H1 (cell line): ENCODE measurements at regions not wholly inside any gene's neighbourhood (a gene's known extent, or its start where the extent isn't known, plus 50 kb on each side); places are given as distances from the start of the nearest gene placed in this dataset.
A peak's percentile ranks its signal among the peaks of the same experiment; 100 is the strongest.

Experiments
- CTCF ChIA-PET: fragments of 300-600 bp; sonication (Branson Sonifier 250); formaldehyde crosslinking; loops from one replicate; lab custom pipeline; 2021; ENCODE audit not compliant: partially characterized antibody; lab: Charles Lee
- POLR2A ChIA-PET: fragments of 300-600 bp; sonication (Branson Sonifier 250); formaldehyde crosslinking; loops from one replicate; lab custom pipeline; 2021; ENCODE audit warnings: inconsistent platforms; ENCODE audit not compliant: partially characterized antibody; lab: Charles Lee
- DNase-seq, 2 experiments: peaks; one replicate each; pipeline versions ENCODE4 v3.0.0 to v3.0.0-alpha.2; 2010 to 2022; ENCODE audit warnings: low spot score in 2 of 2, low read depth in 1 of 2, mixed read lengths in 1 of 2
- FAIRE-seq: peaks from 2 replicates; lab custom pipeline; 2011; peaks lifted over from hg19 to GRCh38; lab: Jason Lieb, UNC
- H2AFZ ChIP-seq: 2 replicates; pipeline ENCODE4 v1.8.1; 2012; ENCODE audit warnings: low read length, inconsistent platforms
- H2AK5ac ChIP-seq: 2 replicates; pipeline ENCODE4 v1.6.1; 2013; ENCODE audit warnings: low read depth, low read length
- H2BK120ac ChIP-seq: replicated peaks from 2 replicates; pipeline ENCODE3; 2013; ENCODE audit warnings: low read depth, low read length, inconsistent platforms
- H2BK12ac ChIP-seq: 2 replicates; pipeline ENCODE4 v1.6.1; 2013; ENCODE audit warnings: low read depth, low read length
- H2BK15ac ChIP-seq: 2 replicates; pipeline ENCODE4 v1.6.1; 2013; ENCODE audit warnings: low read length
- H2BK20ac ChIP-seq: 2 replicates; pipeline ENCODE4 v1.6.1; 2013; ENCODE audit warnings: low read length
- H2BK5ac ChIP-seq: 2 replicates; pipeline ENCODE4 v1.6.1; 2013; ENCODE audit warnings: low read depth, low read length
- H3K14ac ChIP-seq: 2 replicates; pipeline ENCODE4 v1.6.1; 2013; ENCODE audit warnings: inconsistent platforms; ENCODE audit not compliant: insufficient read length
- H3K18ac ChIP-seq: 2 replicates; pipeline ENCODE4 v1.6.1; 2013; ENCODE audit warnings: low read length; ENCODE audit errors: extremely low read depth
- H3K23ac ChIP-seq: 2 replicates; pipeline ENCODE4 v1.6.1; 2013; ENCODE audit warnings: inconsistent platforms; ENCODE audit not compliant: insufficient read length
- H3K23me2 ChIP-seq: 2 replicates; pipeline ENCODE4 v1.6.1; 2013; ENCODE audit warnings: low read depth, low read length
- H3K27ac ChIP-seq: 2 replicates; pipeline ENCODE4 v1.6.1; 2011; ENCODE audit warnings: low read depth, low read length, inconsistent platforms
- H3K27me3 ChIP-seq, 4 experiments: replicated peaks in 1 of 4; 1 replicate in 1 of 4; 2 replicates in 3 of 4; pipeline versions ENCODE4 v1.6.1 to v1.8.1; 2011 to 2013; ENCODE audit warnings: low read length in 3 of 4, mild to moderate bottlenecking in 3 of 4, inconsistent platforms in 2 of 4, mixed read lengths in 2 of 4, moderate library complexity in 1 of 4; ENCODE audit not compliant: control insufficient read depth in 3 of 4, insufficient read depth in 3 of 4; ENCODE audit errors: extremely low read depth in 1 of 4
- H3K36me3 ChIP-seq, 4 experiments: 2 replicates each; pipeline versions ENCODE4 v1.6.1 to v1.8.1; 2011 to 2013; ENCODE audit warnings: mild to moderate bottlenecking in 4 of 4, low read length in 3 of 4, moderate library complexity in 2 of 4, control low read depth in 1 of 4, inconsistent platforms in 1 of 4; ENCODE audit not compliant: insufficient read depth in 4 of 4, control insufficient read depth in 2 of 4
- H3K4ac ChIP-seq: replicated peaks from 2 replicates; pipeline ENCODE3; 2013; ENCODE audit warnings: low read length, low read depth, mixed read lengths, inconsistent platforms; ENCODE audit not compliant: insufficient read length
- H3K4me1 ChIP-seq, 4 experiments: replicated peaks in 1 of 4; 1 replicate in 1 of 4; 2 replicates in 3 of 4; pipeline versions ENCODE4 v1.6.1 to v1.8.1; 2011 to 2013; ENCODE audit warnings: low read length in 3 of 4, inconsistent platforms in 2 of 4, mixed read lengths in 1 of 4; ENCODE audit not compliant: insufficient read depth in 4 of 4, control insufficient read depth in 3 of 4
- H3K4me2 ChIP-seq, 2 experiments: 2 replicates each; pipeline versions ENCODE4 v1.6.1 to v1.8.1; 2011 to 2013; ENCODE audit warnings: low read depth in 2 of 2, low read length in 2 of 2, control low read depth in 1 of 2, inconsistent platforms in 1 of 2, mild to moderate bottlenecking in 1 of 2; ENCODE audit not compliant: insufficient read depth in 1 of 2
- H3K4me3 ChIP-seq, 4 experiments: fragments of 200-600, 300-600 bp in 1 of 4; sonication (generic), shearing (Covaris generic), sonication (Bioruptor Twin) in 1 of 4; 2 replicates each; pipeline versions ENCODE4 v1.5.1 to v1.8.1; 2011 to 2016; ENCODE audit warnings: low read length in 4 of 4, low read depth in 3 of 4, control low read depth in 2 of 4, inconsistent platforms in 2 of 4, mild to moderate bottlenecking in 2 of 4, mixed read lengths in 1 of 4, moderate library complexity in 1 of 4; ENCODE audit not compliant: insufficient read depth in 2 of 4; ENCODE audit errors: extremely low read depth in 1 of 4
- H3K56ac ChIP-seq: replicated peaks from 2 replicates; pipeline ENCODE3; 2013; ENCODE audit warnings: low read depth, mild to moderate bottlenecking, mixed read lengths, low read length, inconsistent platforms; ENCODE audit not compliant: insufficient read length
- H3K79me1 ChIP-seq: 2 replicates; pipeline ENCODE4 v1.6.1; 2013; ENCODE audit warnings: low read depth, low read length, control low read depth
- H3K79me2 ChIP-seq, 2 experiments: 2 replicates each; pipeline versions ENCODE4 v1.6.1 to v1.8.1; 2012 to 2013; ENCODE audit warnings: low read length in 2 of 2, mild to moderate bottlenecking in 2 of 2, inconsistent platforms in 1 of 2; ENCODE audit not compliant: insufficient read depth in 2 of 2, control insufficient read depth in 1 of 2
- H3K9ac ChIP-seq, 4 experiments: replicated peaks in 1 of 4; 1 replicate in 1 of 4; 2 replicates in 3 of 4; pipeline versions ENCODE4 v1.6.1 to v1.8.1; 2011 to 2013; ENCODE audit warnings: low read depth in 3 of 4, low read length in 3 of 4, control low read depth in 2 of 4, mild to moderate bottlenecking in 2 of 4, moderate library complexity in 2 of 4, inconsistent platforms in 1 of 4; ENCODE audit errors: extremely low read depth in 1 of 4
- H3K9me3 ChIP-seq, 2 experiments: 2 replicates each; pipeline versions ENCODE4 v1.6.1 to v1.8.1; 2012 to 2013; ENCODE audit warnings: mild to moderate bottlenecking in 2 of 2, moderate library complexity in 2 of 2, control low read depth in 1 of 2, inconsistent platforms in 1 of 2, low read depth in 1 of 2, low read length in 1 of 2, mixed read lengths in 1 of 2; ENCODE audit not compliant: insufficient read depth in 2 of 2
- H4K20me1 ChIP-seq, 2 experiments: replicated peaks in 1 of 2; 2 replicates each; pipeline versions ENCODE3 to v1.8.1; 2011 to 2013; ENCODE audit warnings: inconsistent platforms in 2 of 2, low read length in 2 of 2, mild to moderate bottlenecking in 1 of 2; ENCODE audit not compliant: insufficient read depth in 2 of 2, control insufficient read depth in 1 of 2
- H4K5ac ChIP-seq: 2 replicates; pipeline ENCODE4 v1.6.1; 2013; ENCODE audit warnings: low read length, low read depth, mixed read lengths, inconsistent platforms; ENCODE audit not compliant: insufficient read length
- H4K8ac ChIP-seq: 2 replicates; pipeline ENCODE4 v1.8.0; 2013; ENCODE audit warnings: mild to moderate bottlenecking, moderate library complexity, low read length, inconsistent platforms; ENCODE audit not compliant: insufficient read depth; ENCODE audit errors: extremely low read depth
- H4K91ac ChIP-seq: replicated peaks from 2 replicates; pipeline ENCODE3; 2013; ENCODE audit warnings: low read length, mixed read lengths, inconsistent platforms; ENCODE audit not compliant: insufficient read length
- BCL11A ChIP-seq, 2 experiments: IDR thresholded peaks; one replicate each; pipeline ENCODE4 v1.6.1; 2011; ENCODE audit warnings: low read depth in 2 of 2, low read length in 2 of 2, mild to moderate bottlenecking in 2 of 2
- GTF2F1 ChIP-seq: IDR thresholded peaks from 2 replicates; pipeline ENCODE4 v1.6.1; 2012; ENCODE audit warnings: low read depth, low read length, improper control_type of control experiment, borderline replicate concordance
- MAFK ChIP-seq: IDR thresholded peaks from 2 replicates; pipeline ENCODE4 v1.6.1; 2012; ENCODE audit warnings: low read depth, mild to moderate bottlenecking, improper control_type of control experiment, low read length
- POU5F1 ChIP-seq: IDR thresholded peaks from 2 replicates; pipeline ENCODE4 v1.6.1; 2011; ENCODE audit warnings: low read depth, mild to moderate bottlenecking, low read length, moderate library complexity
- RBBP5 ChIP-seq: IDR thresholded peaks from 2 replicates; pipeline ENCODE4 v1.7.1; 2012; ENCODE audit warnings: low read depth, mild to moderate bottlenecking, inconsistent platforms, low read length, moderate library complexity, borderline replicate concordance
- SAP30 ChIP-seq: fragments of 300-600 bp; sonication (generic); IDR thresholded peaks from 2 replicates; pipeline ENCODE4 v1.7.1; 2012; ENCODE audit warnings: low read length, moderate library complexity, mild to moderate bottlenecking, inconsistent platforms; ENCODE audit not compliant: insufficient read depth, insufficient replicate concordance
- SIX5 ChIP-seq: IDR thresholded peaks from 2 replicates; pipeline ENCODE4 v1.6.1; 2011; ENCODE audit warnings: mild to moderate bottlenecking, low read depth, low read length
- TEAD4 ChIP-seq: IDR thresholded peaks from 2 replicates; pipeline ENCODE4 v1.6.1; 2012; ENCODE audit warnings: low read depth, low read length, inconsistent platforms, mixed read lengths
- WGBS, 2 experiments: shearing (Covaris generic) in 1 of 2; methylation state at CpG; one replicate each; pipeline versions ENCODE4 v1.1.6 to v1.1.7; 2013 to 2015; ENCODE audit warnings: low lambda C conversion rate in 2 of 2, mixed read lengths in 2 of 2, inconsistent platforms in 1 of 2, low coverage in 1 of 2, missing lambda C conversion rate in 1 of 2; ENCODE audit not compliant: insufficient replicate concordance in 2 of 2, insufficient coverage in 1 of 2, insufficient read length in 1 of 2; ENCODE audit errors: extremely low coverage in 1 of 2, missing lambda C conversion rate in 1 of 2; 5-methylcytosine and 5-hydroxymethylcytosine counted together

- TF ChIP-seq GTF2F1 (no peak), SAP30 (no peak), TEAD4 (no peak), MAFK (no peak), POU5F1 (no peak), RBBP5 (no peak), BCL11A (IDR thresholded peaks at IDR 0.05; ENCODE audit: low read depth in 2 of 2, low read length in 2 of 2) (no peak), SIX5 (no peak)
- no peak for DNase-seq
- WGBS, 2 experiments, result 86% methylated on average over 6 of the region's 6 CpGs; no CpG with 5 or more reads in 1 of the 2 experiments
Observed at GRCh38 chr14:95386536-95387095, 66.9 kb upstream of the CLMN start.

More at GRCh38 chr14:95386536-95387095, 66.9 kb upstream of the CLMN start:
- Histone ChIP-seq H2BK20ac (no peak overlapping the region), H3K18ac (no peak overlapping the region), H3K79me1 (no peaks in the 10 kb centered on the region), H3K4me2 (no peak overlapping the region), H4K91ac (no peak overlapping the region), H3K79me2 (no peaks in the 10 kb centered on the region), H3K9me3 (no peaks in the 10 kb centered on the region), H2AFZ (no peak overlapping the region), H4K8ac (no peak overlapping the region), H3K23me2 (no peaks in the 10 kb centered on the region), H3K27ac (no peak overlapping the region), H3K56ac (no peak overlapping the region), H2AK5ac (no peak overlapping the region), H3K23ac (no peak overlapping the region), H3K9ac (no peak overlapping the region), H3K4ac (no peak overlapping the region), H3K4me3 (no peak overlapping the region), H2BK5ac (no peak overlapping the region), H3K14ac (no peak overlapping the region), H4K5ac (no peak overlapping the region), H3K27me3 (no peaks in the 10 kb centered on the region; a peak in 1 of 7 replicates), H2BK15ac (no peak overlapping the region), H3K36me3 (no peaks in the 10 kb centered on the region), H2BK12ac (no peak overlapping the region), H4K20me1 (no peaks in the 10 kb centered on the region), H2BK120ac (no peak overlapping the region), H3K4me1 (no peaks in the 10 kb centered on the region; a peak in 1 of 7 replicates)
- ChIA-PET CTCF (interaction anchor here (0.7 to 1.5 kb wide), 4 partner anchors 12 to 56 kb away, joined by 3 to 5 read pairs (median 3); no protein-coding TSS in a partner anchor), POLR2A (no interaction called here)
- FAIRE-seq, result peak; percentile 7
